ENCODE measurements at regions not wholly inside any gene's neighbourhood (a gene's known extent, or its start where the extent isn't known, plus 50 kb on each side); places are given as distances from the start of the nearest gene placed in this dataset.

DNA sequence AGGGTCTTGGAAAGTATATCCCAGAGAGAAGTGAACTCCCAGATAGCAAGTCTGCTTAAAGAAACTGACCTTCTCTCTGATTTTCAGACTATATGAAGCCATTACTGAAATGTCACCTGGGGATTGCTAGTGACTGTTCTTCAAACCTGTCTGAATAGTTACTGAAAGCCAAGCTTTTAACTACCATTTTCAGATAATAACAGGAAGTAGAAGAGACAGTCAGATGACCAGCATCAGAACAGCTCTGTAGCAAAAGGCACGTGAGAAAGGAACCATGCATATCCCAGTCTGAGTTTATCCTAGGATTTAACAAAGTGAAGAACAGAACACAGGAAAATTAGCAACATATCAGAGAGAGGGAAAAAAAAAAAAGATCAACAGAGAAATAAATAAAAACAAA is 74.9 kb upstream of the SELENOP start:
- H2BK5ac ChIP-seq (ENCODE audit: low read depth, low read length, poor library complexity), result no peak overlapping the region
- no CpG with 5 or more reads among the region's 1 CpG for WGBS (ENCODE audit: extremely low coverage, insufficient coverage, insufficient read length)
- no peak overlapping the region for H4K8ac ChIP-seq (ENCODE audit: low read depth, low read length)
- H3K23ac ChIP-seq (ENCODE audit: low read length), result no peak overlapping the region
- H2AFZ ChIP-seq (ENCODE audit: insufficient read depth, low read length, poor library complexity), result no peak overlapping the region
- H3K4me3 ChIP-seq (ENCODE audit: low read depth, low read length), result no peak overlapping the region
- no peaks in the 10 kb centered on the region for H3K36me3 ChIP-seq (ENCODE audit: control insufficient read depth in 1 of 2, insufficient read depth in 2 of 2, low read length in 2 of 2)
- H3K27ac ChIP-seq (ENCODE audit: low read depth, low read length), result peak overlapping the region; percentile 46
- no peak overlapping the region for H3K9ac ChIP-seq (ENCODE audit: low read length)
- H3K4me1 ChIP-seq (ENCODE audit: control insufficient read depth in 1 of 2, insufficient read depth in 2 of 2, low read length in 2 of 2), result peaks cover 3 to 4% of the 10 kb centered on the region in 2 experiments
- H3K9me3 ChIP-seq (ENCODE audit: insufficient read depth, low read depth, low read length), result no peaks in the 10 kb centered on the region
- no peak overlapping the region for H3K4ac ChIP-seq (ENCODE audit: low read depth, low read length)
- H4K91ac ChIP-seq (ENCODE audit: low read depth, low read length), result no peak overlapping the region
- peak in 1 of 2 donors; percentile 3 for DNase-seq
- H3K27me3 ChIP-seq (ENCODE audit: insufficient read depth, low read length), result no peaks in the 10 kb centered on the region
- no peak overlapping the region for H3K4me2 ChIP-seq (ENCODE audit: low read length)
- no peaks in the 10 kb centered on the region for H3K79me2 ChIP-seq (ENCODE audit: control insufficient read depth, insufficient read depth, low read length, poor library complexity)
- no peak overlapping the region for H2BK12ac ChIP-seq (ENCODE audit: low read length)
- no peak overlapping the region for H3K18ac ChIP-seq (ENCODE audit: low read length)
- peaks cover 6% of the 10 kb centered on the region for H3K79me1 ChIP-seq (ENCODE audit: low read length)
- no peak overlapping the region for H2BK120ac ChIP-seq (ENCODE audit: insufficient read depth, low read length, poor library complexity)
- no peak overlapping the region for H2AK5ac ChIP-seq (ENCODE audit: low read length)
- no peak overlapping the region for H4K12ac ChIP-seq (ENCODE audit: low read depth, low read length)
- no peak overlapping the region for H3K14ac ChIP-seq (ENCODE audit: low read length)

- H2AFZ ChIP-seq (ENCODE audit: insufficient read depth, low read length, poor library complexity), result no peak overlapping the region
- H3K18ac ChIP-seq (ENCODE audit: low read length), result no peak overlapping the region
- H4K8ac ChIP-seq (ENCODE audit: low read depth, low read length), result no peak overlapping the region
- H3K14ac ChIP-seq (ENCODE audit: low read length), result no peak overlapping the region
- H3K27ac ChIP-seq (ENCODE audit: low read depth, low read length), result no peak overlapping the region
- no peaks in the 10 kb centered on the region for H3K9me3 ChIP-seq (ENCODE audit: insufficient read depth, low read depth, low read length)
- peaks cover 6% of the 10 kb centered on the region for H3K79me1 ChIP-seq (ENCODE audit: low read length)
- no peaks in the 10 kb centered on the region for H3K36me3 ChIP-seq (ENCODE audit: control insufficient read depth in 1 of 2, insufficient read depth in 2 of 2, low read length in 2 of 2)
- no CpG with 5 or more reads among the region's 1 CpG for WGBS (ENCODE audit: extremely low coverage, insufficient coverage, insufficient read length)
- H3K27me3 ChIP-seq (ENCODE audit: insufficient read depth, low read length), result no peaks in the 10 kb centered on the region
- H3K9ac ChIP-seq (ENCODE audit: low read length), result no peak overlapping the region
- no peak overlapping the region for H2BK5ac ChIP-seq (ENCODE audit: low read depth, low read length, poor library complexity)
- peaks cover 3 to 4% of the 10 kb centered on the region in 2 experiments for H3K4me1 ChIP-seq (ENCODE audit: control insufficient read depth in 1 of 2, insufficient read depth in 2 of 2, low read length in 2 of 2)
- H2AK5ac ChIP-seq (ENCODE audit: low read length), result no peak overlapping the region
- no peak overlapping the region for H2BK12ac ChIP-seq (ENCODE audit: low read length)
- H4K91ac ChIP-seq (ENCODE audit: low read depth, low read length), result no peak overlapping the region
- H4K12ac ChIP-seq (ENCODE audit: low read depth, low read length), result no peak overlapping the region
- no peak overlapping the region for H3K4me2 ChIP-seq (ENCODE audit: low read length)
- H2BK120ac ChIP-seq (ENCODE audit: insufficient read depth, low read length, poor library complexity), result no peak overlapping the region
- no peak overlapping the region for H3K4me3 ChIP-seq (ENCODE audit: low read depth, low read length)
- no peaks in the 10 kb centered on the region for H3K79me2 ChIP-seq (ENCODE audit: control insufficient read depth, insufficient read depth, low read length, poor library complexity)
- no peak overlapping the region for H3K23ac ChIP-seq (ENCODE audit: low read length)
- DNase-seq, result no peak
- H3K4ac ChIP-seq (ENCODE audit: low read depth, low read length), result no peak overlapping the region
Measured at GRCh38 chr5:42884326-42884725, 72.6 kb upstream of the SELENOP start.

- Histone ChIP-seq H3K27me3 (ENCODE audit: insufficient read depth, low read length) (no peaks in the 10 kb centered on the region), H3K23ac (ENCODE audit: low read length) (no peak overlapping the region), H2BK12ac (ENCODE audit: low read length) (no peak overlapping the region), H2AK5ac (ENCODE audit: low read length) (no peak overlapping the region), H2AFZ (ENCODE audit: insufficient read depth, low read length, poor library complexity) (no peak overlapping the region), H3K36me3 (ENCODE audit: control insufficient read depth in 1 of 2, insufficient read depth in 2 of 2, low read length in 2 of 2) (no peaks in the 10 kb centered on the region), H3K9ac (ENCODE audit: low read length) (no peak overlapping the region), H3K4me1 (ENCODE audit: control insufficient read depth in 1 of 2, insufficient read depth in 2 of 2, low read length in 2 of 2) (no peaks in the 10 kb centered on the region), H3K4ac (ENCODE audit: low read depth, low read length) (no peak overlapping the region), H3K4me2 (ENCODE audit: low read length) (no peak overlapping the region), H4K12ac (ENCODE audit: low read depth, low read length) (no peak overlapping the region), H3K79me1 (ENCODE audit: low read length) (peaks cover 2% of the 10 kb centered on the region), H3K14ac (ENCODE audit: low read length) (no peak overlapping the region), H3K4me3 (ENCODE audit: low read depth, low read length) (no peak overlapping the region), H2BK120ac (ENCODE audit: insufficient read depth, low read length, poor library complexity) (no peak overlapping the region), H3K9me3 (ENCODE audit: insufficient read depth, low read depth, low read length) (no peaks in the 10 kb centered on the region), H4K8ac (ENCODE audit: low read depth, low read length) (no peak overlapping the region), H3K27ac (ENCODE audit: low read depth, low read length) (no peak overlapping the region), H2BK5ac (ENCODE audit: low read depth, low read length, poor library complexity) (no peak overlapping the region), H3K79me2 (ENCODE audit: control insufficient read depth, insufficient read depth, low read length, poor library complexity) (no peaks in the 10 kb centered on the region), H3K18ac (ENCODE audit: low read length) (no peak overlapping the region), H4K91ac (ENCODE audit: low read depth, low read length) (no peak overlapping the region)
- no CpG with 5 or more reads among the region's 5 CpGs for WGBS (ENCODE audit: extremely low coverage, insufficient coverage, insufficient read length)
- DNase-seq, result no peak
Measured at GRCh38 chr5:42881416-42882117, 69.9 kb upstream of the SELENOP start.

DNA sequence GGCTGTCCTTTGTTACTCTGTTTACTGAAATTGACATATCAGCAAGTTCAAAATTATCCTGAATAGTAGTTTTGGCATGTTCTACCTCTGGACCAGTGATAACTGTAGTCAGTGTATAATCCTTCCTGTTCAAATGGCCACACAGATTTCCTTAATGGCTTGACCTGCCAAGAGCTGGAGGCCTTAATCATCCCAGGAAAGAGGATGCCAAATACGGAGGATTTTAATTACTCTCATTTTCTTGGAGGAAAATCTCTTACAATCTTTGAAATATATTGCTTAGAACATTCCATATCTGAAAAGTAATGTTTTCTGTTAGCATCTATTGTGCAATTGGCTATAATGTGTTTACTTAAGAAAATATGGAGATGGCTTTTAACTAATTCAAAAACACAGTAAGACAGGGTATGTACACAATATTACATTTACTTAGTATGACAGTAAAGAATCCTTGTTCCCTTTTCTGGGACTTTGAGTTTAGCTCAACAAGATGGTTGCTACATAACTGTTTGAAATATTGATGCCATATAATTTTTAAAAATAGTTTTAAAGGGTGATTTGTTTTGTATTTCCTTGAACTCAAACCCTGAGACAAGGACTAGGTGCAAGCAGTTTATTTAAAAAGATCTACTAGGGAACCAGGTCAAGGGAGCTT is 68.9 kb upstream of the SELENOP start:
- no peak overlapping the region for H2AK5ac ChIP-seq (ENCODE audit: low read length)

More for the DNA sequence above, 68.9 kb upstream of the SELENOP start:
- Histone ChIP-seq H3K36me3 (ENCODE audit: control insufficient read depth in 1 of 2, insufficient read depth in 2 of 2, low read length in 2 of 2) (no peaks in the 10 kb centered on the region), H3K27ac (ENCODE audit: low read depth, low read length) (no peak overlapping the region), H2BK5ac (ENCODE audit: low read depth, low read length, poor library complexity) (no peak overlapping the region), H3K79me2 (ENCODE audit: control insufficient read depth, insufficient read depth, low read length, poor library complexity) (no peaks in the 10 kb centered on the region), H4K8ac (ENCODE audit: low read depth, low read length) (no peak overlapping the region), H3K18ac (ENCODE audit: low read length) (no peak overlapping the region), H2AFZ (ENCODE audit: insufficient read depth, low read length, poor library complexity) (no peak overlapping the region), H3K79me1 (ENCODE audit: low read length) (no peaks in the 10 kb centered on the region), H3K23ac (ENCODE audit: low read length) (no peak overlapping the region), H2BK120ac (ENCODE audit: insufficient read depth, low read length, poor library complexity) (no peak overlapping the region), H3K4me3 (ENCODE audit: low read depth, low read length) (no peak overlapping the region), H4K91ac (ENCODE audit: low read depth, low read length) (no peak overlapping the region), H3K4ac (ENCODE audit: low read depth, low read length) (no peak overlapping the region), H3K27me3 (ENCODE audit: insufficient read depth, low read length) (no peaks in the 10 kb centered on the region), H3K14ac (ENCODE audit: low read length) (no peak overlapping the region), H4K12ac (ENCODE audit: low read depth, low read length) (no peak overlapping the region), H3K9me3 (ENCODE audit: insufficient read depth, low read depth, low read length) (no peaks in the 10 kb centered on the region), H2BK12ac (ENCODE audit: low read length) (no peak overlapping the region), H3K4me2 (ENCODE audit: low read length) (no peak overlapping the region), H3K4me1 (ENCODE audit: control insufficient read depth in 1 of 2, insufficient read depth in 2 of 2, low read length in 2 of 2) (no peaks in the 10 kb centered on the region), H3K9ac (ENCODE audit: low read length) (no peak overlapping the region)
- no peak for DNase-seq
- WGBS (ENCODE audit: extremely low coverage, insufficient coverage, insufficient read length), result no CpG with 5 or more reads among the region's 1 CpG
